Skeletal muscle cell (primary cell): ENCODE measurements at regions not wholly inside any gene's neighbourhood (a gene's known extent, or its start where the extent isn't known, plus 50 kb on each side); places are given as distances from the start of the nearest gene placed in this dataset.

Experiments
- DNase-seq: peaks from one replicate; pipeline ENCODE4 v3.0.0-alpha.2; 2010; ENCODE audit warnings: low read depth
- H3K4me3 ChIP-seq: 2 replicates; pipeline ENCODE4 v1.5.1; 2011; ENCODE audit warnings: low read depth, mild to moderate bottlenecking, control low read depth, low read length, moderate library complexity

GRCh38 chr1:233512538-233512937 is 101.4 kb upstream of the KCNK1 start:
- no peak for DNase-seq
- no peak overlapping the region for H3K4me3 ChIP-seq

GRCh38 chr1:233513431-233513830 is 100.5 kb upstream of the KCNK1 start:
- no peak for DNase-seq
- no peak overlapping the region for H3K4me3 ChIP-seq

GRCh38 chr1:233514946-233515391 is 98.9 kb upstream of the KCNK1 start:
- H3K4me3 ChIP-seq = no peak overlapping the region

GRCh38 chr1:233516732-233517131 is 97.2 kb upstream of the KCNK1 start:
- H3K4me3 ChIP-seq = no peak overlapping the region

More at GRCh38 chr1:233514946-233515391, 98.9 kb upstream of the KCNK1 start:
- DNase-seq = no peak

GRCh38 chr1:233518344-233518743 is 95.6 kb upstream of the KCNK1 start:
- H3K4me3 ChIP-seq = no peak overlapping the region
- DNase-seq = no peak

More at GRCh38 chr1:233516732-233517131, 97.2 kb upstream of the KCNK1 start:
- no peak for DNase-seq

- no peak overlapping the region for H3K4me3 ChIP-seq
- peak; percentile 4 for DNase-seq
Observed at GRCh38 chr1:233520261-233521191, 93.4 kb upstream of the KCNK1 start.

GRCh38 chr1:233523047-233523446 is 90.9 kb upstream of the KCNK1 start:
- DNase-seq = no peak

GRCh38 chr1:233527818-233528217 is 86.1 kb upstream of the KCNK1 start:
- no peak for DNase-seq
- H3K4me3 ChIP-seq = no peak overlapping the region

More at GRCh38 chr1:233523047-233523446, 90.9 kb upstream of the KCNK1 start:
- H3K4me3 ChIP-seq = no peak overlapping the region

GRCh38 chr1:233530665-233531386 is 83.1 kb upstream of the KCNK1 start:
- no peak overlapping the region for H3K4me3 ChIP-seq
- DNase-seq = no peak

- DNase-seq = no peak
- no peak overlapping the region for H3K4me3 ChIP-seq
Observed at GRCh38 chr1:233540816-233541215, 73.1 kb upstream of the KCNK1 start.

GRCh38 chr1:233543338-233544255 is 70.3 kb upstream of the KCNK1 start:
- DNase-seq = peak; percentile 83
- H3K4me3 ChIP-seq = no peak overlapping the region

GRCh38 chr1:233544304-233544703 is 69.6 kb upstream of the KCNK1 start:
- H3K4me3 ChIP-seq = no peak overlapping the region
- DNase-seq = no peak

GRCh38 chr1:233547726-233548125 is 66.2 kb upstream of the KCNK1 start:
- no peak for DNase-seq

GRCh38 chr1:233549404-233549803 is 64.5 kb upstream of the KCNK1 start:
- no peak for DNase-seq

More at GRCh38 chr1:233547726-233548125, 66.2 kb upstream of the KCNK1 start:
- H3K4me3 ChIP-seq = no peak overlapping the region

GRCh38 chr1:233549917-233550316 is 64.0 kb upstream of the KCNK1 start:
- DNase-seq = no peak
- H3K4me3 ChIP-seq = no peak overlapping the region

More at GRCh38 chr1:233549404-233549803, 64.5 kb upstream of the KCNK1 start:
- no peak overlapping the region for H3K4me3 ChIP-seq

GRCh38 chr1:233554037-233554436 is 59.9 kb upstream of the KCNK1 start:
- no peak overlapping the region for H3K4me3 ChIP-seq
- DNase-seq = no peak

GRCh38 chr1:233561708-233562426 is 52.0 kb upstream of the KCNK1 start:
- no peak for DNase-seq
- H3K4me3 ChIP-seq = no peak overlapping the region
